Vagina (tissue), 2 donors: ENCODE measurements at regions not wholly inside any gene's neighbourhood (a gene's known extent, or its start where the extent isn't known, plus 50 kb on each side); places are given as distances from the start of the nearest gene placed in this dataset.

Experiments
- CTCF ChIP-seq, 3 experiments: fragments of 450-650 bp in 2 of 3; fragments of 200-600 bp in 1 of 3; sonication (generic) in 1 of 3; IDR thresholded peaks; one replicate each; pipeline ENCODE4 v1.5.1; 2017 to 2019; ENCODE audit warnings: antibody characterized with exemption in 3 of 3, mild to moderate bottlenecking in 2 of 3, moderate library complexity in 2 of 3
- POLR2AphosphoS5 ChIP-seq, 2 donors: sonication (generic); formaldehyde crosslinking; IDR thresholded peaks; one replicate each; pipeline ENCODE4 v1.9.0; 2017; ENCODE audit warnings: antibody characterized with exemption in 2 of 2, mild to moderate bottlenecking in 2 of 2, low read depth in 1 of 2; ENCODE audit not compliant: insufficient read depth in 1 of 2

GRCh38 chr1:64340361-64340760 is 129.6 kb upstream of the CACHD1 start:
- TF ChIP-seq CTCF (IDR thresholded peaks at IDR 0.05): no peak
- no peak for TF ChIP-seq POLR2AphosphoS5 (IDR thresholded peaks at IDR 0.05; ENCODE audit: insufficient read depth in 1 of 2, low read depth in 1 of 2)
